Vagina (tissue), 2 donors: ENCODE measurements at regions not wholly inside any gene's neighbourhood (a gene's known extent, or its start where the extent isn't known, plus 50 kb on each side); places are given as distances from the start of the nearest gene placed in this dataset.

Experiments
- DNase-seq, 2 donors: peaks; one replicate each; pipeline ENCODE4 v3.0.0-alpha.2; 2017; ENCODE audit errors: extremely low spot score in 2 of 2
- H3K27ac ChIP-seq: fragments of 200-600 bp; sonication (generic); one replicate; pipeline ENCODE4 v1.5.1; 2019
- H3K27me3 ChIP-seq: fragments of 200-600 bp; sonication (generic); one replicate; pipeline ENCODE4 v1.5.1; 2019
- H3K36me3 ChIP-seq, 2 donors: fragments of 200-600 bp; sonication (generic); one replicate each; pipeline ENCODE4 v1.5.1; 2017 to 2019
- H3K4me1 ChIP-seq: fragments of 200-600 bp; sonication (generic); one replicate; pipeline ENCODE4 v1.5.1; 2019
- H3K4me3 ChIP-seq, 2 donors: fragments of 200-600 bp; sonication (generic); 1 replicate in 1 of 2; 2 replicates in 1 of 2; pipeline ENCODE4 v1.5.1; 2016 to 2019
- H3K9me3 ChIP-seq: fragments of 200-600 bp; sonication (generic); one replicate; pipeline ENCODE4 v1.5.1; 2019
- CTCF ChIP-seq, 3 experiments: fragments of 450-650 bp in 2 of 3; fragments of 200-600 bp in 1 of 3; sonication (generic) in 1 of 3; IDR thresholded peaks; one replicate each; pipeline ENCODE4 v1.5.1; 2017 to 2019; ENCODE audit warnings: antibody characterized with exemption in 3 of 3, mild to moderate bottlenecking in 2 of 3, moderate library complexity in 2 of 3
- POLR2A ChIP-seq, 2 donors: fragments of 450-650 bp; IDR thresholded peaks; one replicate each; pipeline ENCODE4 v1.6.1; 2017; ENCODE audit warnings: antibody characterized with exemption in 2 of 2, mild to moderate bottlenecking in 2 of 2, moderate library complexity in 2 of 2
- POLR2AphosphoS5 ChIP-seq, 2 donors: sonication (generic); formaldehyde crosslinking; IDR thresholded peaks; one replicate each; pipeline ENCODE4 v1.9.0; 2017; ENCODE audit warnings: antibody characterized with exemption in 2 of 2, mild to moderate bottlenecking in 2 of 2, low read depth in 1 of 2; ENCODE audit not compliant: insufficient read depth in 1 of 2
- intact Hi-C: fragments of 100-400 bp; cut with DNase I; formaldehyde crosslinking; loops from one replicate; pipeline ENCODE4 v1.15.1; 2023

GRCh38 chr3:154887869-154888268 is 192.2 kb upstream of the MME start:
- no peak for TF ChIP-seq CTCF (IDR thresholded peaks at IDR 0.05)
- Histone ChIP-seq H3K36me3 (no peaks in the 10 kb centered on the region), H3K9me3 (no peaks in the 10 kb centered on the region), H3K4me1 (no peaks in the 10 kb centered on the region), H3K4me3 (no peak overlapping the region), H3K27me3 (no peaks in the 10 kb centered on the region), H3K27ac (no peak overlapping the region)
- intact Hi-C loops = no loop called here
- DNase-seq = no peak

- Histone ChIP-seq H3K4me3 (no peak overlapping the region), H3K27me3 (no peaks in the 10 kb centered on the region), H3K4me1 (no peaks in the 10 kb centered on the region), H3K36me3 (no peaks in the 10 kb centered on the region), H3K27ac (no peak overlapping the region), H3K9me3 (no peaks in the 10 kb centered on the region)
- DNase-seq = no peak
- intact Hi-C loops = no loop called here
- no peak for TF ChIP-seq POLR2AphosphoS5 (IDR thresholded peaks at IDR 0.05; ENCODE audit: insufficient read depth in 1 of 2, low read depth in 1 of 2)
- no peak for TF ChIP-seq CTCF (IDR thresholded peaks at IDR 0.05)
- no peak for TF ChIP-seq POLR2A (IDR thresholded peaks at IDR 0.05)
Observed at GRCh38 chr3:154886437-154886836, 193.7 kb upstream of the MME start.

- intact Hi-C loops = no loop called here
- no peaks in the 10 kb centered on the region for H3K36me3 ChIP-seq
Observed at GRCh38 chr3:154885418-154885817, 194.7 kb upstream of the MME start.

GRCh38 chr3:154884952-154885351 is 195.2 kb upstream of the MME start:
- intact Hi-C loops = no loop called here

More at GRCh38 chr3:154885418-154885817, 194.7 kb upstream of the MME start:
- Histone ChIP-seq H3K4me1 (no peaks in the 10 kb centered on the region), H3K9me3 (no peaks in the 10 kb centered on the region), H3K4me3 (no peak overlapping the region), H3K27me3 (no peaks in the 10 kb centered on the region), H3K27ac (no peak overlapping the region)
- DNase-seq = no peak
- TF ChIP-seq POLR2AphosphoS5 (IDR thresholded peaks at IDR 0.05; ENCODE audit: insufficient read depth in 1 of 2, low read depth in 1 of 2) (no peak), CTCF (IDR thresholded peaks at IDR 0.05) (no peak), POLR2A (IDR thresholded peaks at IDR 0.05) (no peak)

GRCh38 chr3:154875142-154875541 is 205.0 kb upstream of the MME start:
- H3K4me3 ChIP-seq = no peak overlapping the region
- no peaks in the 10 kb centered on the region for H3K4me1 ChIP-seq
- intact Hi-C loops = no loop called here
- no peak overlapping the region for H3K27ac ChIP-seq
- TF ChIP-seq CTCF (IDR thresholded peaks at IDR 0.05) (no peak), POLR2AphosphoS5 (IDR thresholded peaks at IDR 0.05; ENCODE audit: insufficient read depth in 1 of 2, low read depth in 1 of 2) (no peak), POLR2A (IDR thresholded peaks at IDR 0.05) (no peak)
- no peaks in the 10 kb centered on the region for H3K27me3 ChIP-seq
- no peaks in the 10 kb centered on the region for H3K36me3 ChIP-seq
- DNase-seq = no peak
- H3K9me3 ChIP-seq = no peaks in the 10 kb centered on the region

More at GRCh38 chr3:154884952-154885351, 195.2 kb upstream of the MME start:
- H3K36me3 ChIP-seq = no peaks in the 10 kb centered on the region
- H3K4me3 ChIP-seq = no peak overlapping the region
- H3K9me3 ChIP-seq = no peaks in the 10 kb centered on the region
- H3K27me3 ChIP-seq = no peaks in the 10 kb centered on the region
- TF ChIP-seq POLR2AphosphoS5 (IDR thresholded peaks at IDR 0.05; ENCODE audit: insufficient read depth in 1 of 2, low read depth in 1 of 2) (no peak), POLR2A (IDR thresholded peaks at IDR 0.05) (no peak), CTCF (IDR thresholded peaks at IDR 0.05) (no peak)
- no peaks in the 10 kb centered on the region for H3K4me1 ChIP-seq
- DNase-seq = no peak
- no peak overlapping the region for H3K27ac ChIP-seq
